ENCODE measurements at regions not wholly inside any gene's neighbourhood (a gene's known extent, or its start where the extent isn't known, plus 50 kb on each side); places are given as distances from the start of the nearest gene placed in this dataset.
A peak's percentile ranks its signal among the peaks of the same experiment; 100 is the strongest.
"Not testable (repeated sequence)": the region's sequence is repeated elsewhere in the genome, so short reads cannot be mapped to it uniquely, and the experiment has no call there.

- no TSS peak for BruUV-seq (replicated peaks)
- Histone ChIP-seq H3K36me3 (ENCODE audit: control insufficient read depth, insufficient read depth, low read length) (no peaks in the 10 kb centered on the region), H3K27me3 (ENCODE audit: control insufficient read depth, insufficient read depth, low read length) (no peaks in the 10 kb centered on the region), H2BK15ac (ENCODE audit: low read depth, low read length) (no peak overlapping the region), H3K27ac (ENCODE audit: insufficient read depth, low read length) (no peak overlapping the region), H3K4ac (ENCODE audit: low read depth, low read length) (no peak overlapping the region), H2BK5ac (ENCODE audit: low read depth, low read length, poor library complexity, severe bottlenecking) (no peak overlapping the region), H3K23ac (ENCODE audit: low read depth, low read length) (no peak overlapping the region), H3K9me3 (ENCODE audit: control insufficient read depth, insufficient read depth, low read length) (peaks cover 2% of the 10 kb centered on the region; the same call in 1 of the 2 replicates), H4K5ac (ENCODE audit: low read depth, low read length) (no peak overlapping the region), H3K79me1 (ENCODE audit: low read depth in 1 of 2, low read length in 2 of 2) (no peaks in the 10 kb centered on the region), H2AK5ac (ENCODE audit: low read depth, low read length) (no peak overlapping the region), H3K56ac (ENCODE audit: extremely low read depth, insufficient read depth, low read length) (no peak overlapping the region), H4K8ac (ENCODE audit: low read depth in 2 of 2, low read length in 2 of 2) (no peak overlapping the region), H3K14ac (replicated peaks; ENCODE audit: low read depth, low read length) (no peak overlapping the region), H3K4me2 (ENCODE audit: low read depth, low read length) (no peak overlapping the region), H3K9me1 (ENCODE audit: insufficient read depth, low read length) (no peaks in the 10 kb centered on the region), H3K4me3 (ENCODE audit: insufficient read depth, low read depth, low read length) (no peak overlapping the region), H2BK20ac (ENCODE audit: low read depth, low read length) (no peak overlapping the region), H4K91ac (ENCODE audit: insufficient read depth, low read depth, low read length) (no peak overlapping the region), H2AFZ (replicated peaks; ENCODE audit: low read length, poor library complexity) (no peak overlapping the region), H4K20me1 (ENCODE audit: insufficient read depth, low read length) (no peaks in the 10 kb centered on the region), H2AK9ac (replicated peaks; ENCODE audit: low read depth, low read length, poor library complexity) (no peak overlapping the region), H3K18ac (ENCODE audit: low read depth, low read length) (no peak overlapping the region), H3K4me1 (ENCODE audit: control insufficient read depth, insufficient read depth, low read length) (no peaks in the 10 kb centered on the region), H3K9ac (ENCODE audit: low read depth, low read length) (no peak overlapping the region), H2BK120ac (ENCODE audit: low read depth, low read length) (no peak overlapping the region)
- dilution Hi-C loops (cut with HindIII; ENCODE audit: low sequenced_read_pairs, unreplicated experiment) (no loop called here), intact Hi-C loops (cut with micrococcal nuclease) (no loop called here), in situ Hi-C loops (cut with MboI; ENCODE audit: low sequenced_read_pairs) (no loop called here)
- ATAC-seq (ENCODE audit: low read depth) (no peak), DNase-seq (no peak)
- TF ChIP-seq MAFK (IDR thresholded peaks at IDR 0.05; ENCODE audit: low read depth, low read length) (peak; percentile 78), NFE2L2 (IDR thresholded peaks at IDR 0.05; ENCODE audit: low read depth, low read length) (no peak), CEBPB (IDR thresholded peaks at IDR 0.05; ENCODE audit: low read depth, low read length) (no peak)
- no CpG with 5 or more reads among the region's 1 CpG for WGBS, 2 experiments (ENCODE audit: extremely low coverage in 2 of 2, insufficient read length in 1 of 2)
- CTCF ChIA-PET: no interaction called here
- POLR2A ChIA-PET (ENCODE audit: unreplicated experiment): no interaction called here
These were observed 1421.3 kb downstream of the FSCB start for GRCh38 chr14:43085819-43086218.

GRCh38 chr14:43067372-43067771, 1439.7 kb downstream of the FSCB start:
- H3K27ac ChIP-seq (ENCODE audit: insufficient read depth, low read length); H4K8ac ChIP-seq (ENCODE audit: low read depth in 2 of 2, low read length in 2 of 2); H3K27me3 ChIP-seq (ENCODE audit: control insufficient read depth, insufficient read depth, low read length); H2AK5ac ChIP-seq (ENCODE audit: low read depth, low read length); H2AK9ac ChIP-seq (replicated peaks; ENCODE audit: low read depth, low read length, poor library complexity); H3K23ac ChIP-seq (ENCODE audit: low read depth, low read length); H3K4me1 ChIP-seq (ENCODE audit: control insufficient read depth, insufficient read depth, low read length); DNase-seq; H3K36me3 ChIP-seq (ENCODE audit: control insufficient read depth, insufficient read depth, low read length); H4K5ac ChIP-seq (ENCODE audit: low read depth, low read length); in situ Hi-C loops (cut with MboI; ENCODE audit: low sequenced_read_pairs); ATAC-seq (ENCODE audit: low read depth); H2BK120ac ChIP-seq (ENCODE audit: low read depth, low read length); H2BK20ac ChIP-seq (ENCODE audit: low read depth, low read length); H3K18ac ChIP-seq (ENCODE audit: low read depth, low read length); H3K79me1 ChIP-seq (ENCODE audit: low read depth in 1 of 2, low read length in 2 of 2); H3K9me3 ChIP-seq (ENCODE audit: control insufficient read depth, insufficient read depth, low read length); dilution Hi-C loops (cut with HindIII; ENCODE audit: low sequenced_read_pairs, unreplicated experiment); H4K20me1 ChIP-seq (ENCODE audit: insufficient read depth, low read length); H3K4ac ChIP-seq (ENCODE audit: low read depth, low read length); H2BK5ac ChIP-seq (ENCODE audit: low read depth, low read length, poor library complexity, severe bottlenecking); BruUV-seq (replicated peaks); H3K9ac ChIP-seq (ENCODE audit: low read depth, low read length); intact Hi-C loops (cut with micrococcal nuclease); H2AFZ ChIP-seq (replicated peaks; ENCODE audit: low read length, poor library complexity); H2BK15ac ChIP-seq (ENCODE audit: low read depth, low read length); POLR2A ChIA-PET (ENCODE audit: unreplicated experiment); H3K14ac ChIP-seq (replicated peaks; ENCODE audit: low read depth, low read length); H4K91ac ChIP-seq (ENCODE audit: insufficient read depth, low read depth, low read length); H3K56ac ChIP-seq (ENCODE audit: extremely low read depth, insufficient read depth, low read length); H3K9me1 ChIP-seq (ENCODE audit: insufficient read depth, low read length); H3K4me2 ChIP-seq (ENCODE audit: low read depth, low read length); H3K4me3 ChIP-seq (ENCODE audit: insufficient read depth, low read depth, low read length); CTCF ChIA-PET: not testable (repeated sequence)
- WGBS, 2 experiments (ENCODE audit: extremely low coverage in 2 of 2, insufficient read length in 1 of 2): no CpG with 5 or more reads among the region's 3 CpGs
